SK-N-SH (cell line): ENCODE measurements at regions not wholly inside any gene's neighbourhood (a gene's known extent, or its start where the extent isn't known, plus 50 kb on each side); places are given as distances from the start of the nearest gene placed in this dataset.

Experiments
- CTCF ChIA-PET: fragments of 300-600, 350-600 bp; formaldehyde crosslinking; extraction: SDS; loops from one replicate; lab custom pipeline; 2021; lab: Yijun Ruan, JAX
- POLR2A ChIA-PET: fragments of 350-600 bp; sonication (Branson Sonifier 250); formaldehyde crosslinking; extraction: SDS; loops from one replicate; lab custom pipeline; 2020; ENCODE audit warnings: antibody characterized with exemption, inconsistent platforms; lab: Yijun Ruan, JAX
- DNase-seq: peaks from one replicate; pipeline ENCODE4 v3.0.0; 2012
- H2AFZ ChIP-seq: fragments of 200-600 bp; sonication (generic); 2 replicates; pipeline ENCODE4 v1.8.1; 2016; ENCODE audit warnings: antibody characterized with exemption, mild to moderate bottlenecking, low read depth
- H3F3A ChIP-seq: fragments of 200-600 bp; sonication (generic); replicated peaks from 2 replicates; pipeline ENCODE3; 2016; ENCODE audit warnings: antibody characterized with exemption, mild to moderate bottlenecking; ENCODE audit not compliant: insufficient read depth
- H3K27ac ChIP-seq, 2 experiments: fragments of 200-500 bp in 1 of 2; fragments of 200-600 bp in 1 of 2; sonication (Bioruptor generic) in 1 of 2; sonication (generic), shearing (Covaris generic) in 1 of 2; 2 replicates each; pipeline versions ENCODE4 v1.5.1 to v1.6.1; 2014 to 2016; ENCODE audit warnings: low read depth in 2 of 2, inconsistent platforms in 1 of 2, low read length in 1 of 2, mild to moderate bottlenecking in 1 of 2, mixed read lengths in 1 of 2
- H3K27me3 ChIP-seq: fragments of 200-600 bp; sonication (generic), shearing (Covaris generic); 2 replicates; pipeline ENCODE4 v1.6.1; 2016; ENCODE audit warnings: mixed run types; ENCODE audit not compliant: insufficient read depth
- H3K36me3 ChIP-seq, 2 experiments: fragments of 200-500 bp in 1 of 2; fragments of 200-600 bp in 1 of 2; sonication (Bioruptor generic) in 1 of 2; sonication (generic) in 1 of 2; replicated peaks in 1 of 2; 2 replicates each; pipeline versions ENCODE3 to v1.5.1; 2014 to 2016; ENCODE audit warnings: low read length in 1 of 2, mild to moderate bottlenecking in 1 of 2; ENCODE audit not compliant: insufficient read depth in 2 of 2, control insufficient read depth in 1 of 2
- H3K4me1 ChIP-seq, 2 experiments: fragments of 200-500 bp in 1 of 2; fragments of 200-600 bp in 1 of 2; sonication (Bioruptor generic) in 1 of 2; sonication (generic), shearing (Covaris generic) in 1 of 2; 2 replicates each; pipeline versions ENCODE4 v1.5.1 to v1.6.1; 2014 to 2016; ENCODE audit warnings: low read depth in 1 of 2, low read length in 1 of 2, mixed run types in 1 of 2; ENCODE audit not compliant: insufficient read depth in 2 of 2, control insufficient read depth in 1 of 2
- H3K4me2 ChIP-seq: fragments of 200-600 bp; sonication (generic), shearing (Covaris generic); 2 replicates; pipeline ENCODE4 v1.6.1; 2017; ENCODE audit warnings: mixed run types
- H3K4me3 ChIP-seq, 2 experiments: fragments of 200-500 bp in 1 of 2; fragments of 200-600 bp in 1 of 2; sonication (Bioruptor generic) in 1 of 2; sonication (generic), shearing (Covaris generic) in 1 of 2; 2 replicates each; pipeline versions ENCODE4 v1.5.1 to v1.8.1; 2014 to 2016; ENCODE audit warnings: low read depth in 2 of 2, inconsistent platforms in 1 of 2, low read length in 1 of 2, mild to moderate bottlenecking in 1 of 2, mixed read lengths in 1 of 2, moderate library complexity in 1 of 2
- H3K79me2 ChIP-seq: fragments of 200-600 bp; sonication (generic); 2 replicates; pipeline ENCODE4 v1.8.1; 2017; ENCODE audit warnings: mild to moderate bottlenecking; ENCODE audit not compliant: insufficient read depth
- H3K9ac ChIP-seq: fragments of 200-600 bp; sonication (generic); 2 replicates; pipeline ENCODE4 v1.6.1; 2017; ENCODE audit warnings: mixed run types
- H3K9me2 ChIP-seq: fragments of 200-600 bp; sonication (generic); 2 replicates; pipeline ENCODE4 v1.6.1; 2017; ENCODE audit warnings: mixed run types
- H3K9me3 ChIP-seq: fragments of 200-600 bp; sonication (generic); 2 replicates; pipeline ENCODE4 v1.6.1; 2017; ENCODE audit warnings: mixed run types, mild to moderate bottlenecking, moderate library complexity
- H4K20me1 ChIP-seq: fragments of 200-600 bp; sonication (generic); 2 replicates; pipeline ENCODE4 v1.6.1; 2017; ENCODE audit warnings: mild to moderate bottlenecking, mixed run types; ENCODE audit not compliant: insufficient read depth
- ELF1 ChIP-seq: IDR thresholded peaks from 2 replicates; pipeline ENCODE4 v1.4.0; 2012
- EP300 ChIP-seq, 2 experiments: IDR thresholded peaks; 2 replicates each; pipeline versions ENCODE4 v1.4.0 to v1.6.1; 2012; ENCODE audit warnings: borderline replicate concordance in 1 of 2, low read depth in 1 of 2, low read length in 1 of 2
- EZH2phosphoT487 ChIP-seq: fragments of 200-600 bp; sonication (generic); IDR thresholded peaks from 2 replicates; pipeline ENCODE4 v1.6.1; 2017; ENCODE audit warnings: low read depth, mixed run types, mild to moderate bottlenecking, antibody characterized with exemption, moderate library complexity, borderline replicate concordance
- FOXJ3 ChIP-seq: sonication (generic); formaldehyde crosslinking; IDR thresholded peaks from 2 replicates; pipeline ENCODE4 v1.5.1; 2020; ENCODE audit warnings: mild to moderate bottlenecking, missing genetic modification reagents
- FOXM1 ChIP-seq: IDR thresholded peaks from 2 replicates; pipeline ENCODE4 v1.4.0; 2012; ENCODE audit warnings: low read depth, mild to moderate bottlenecking
- MXI1 ChIP-seq: IDR thresholded peaks from 2 replicates; pipeline ENCODE4 v1.6.1; 2012; ENCODE audit warnings: mild to moderate bottlenecking, low read depth, low read length, improper control_type of control experiment
- NFIC ChIP-seq: IDR thresholded peaks from 2 replicates; pipeline ENCODE4 v1.4.0; 2012; ENCODE audit warnings: borderline replicate concordance
- NRF1 ChIP-seq: IDR thresholded peaks from 2 replicates; pipeline ENCODE4 v1.6.1; 2012; ENCODE audit warnings: low read depth, mild to moderate bottlenecking, low read length
- POLR2AphosphoS5 ChIP-seq: IDR thresholded peaks from 2 replicates; pipeline ENCODE4 v1.6.1; 2012; ENCODE audit warnings: low read depth, low read length
- RCOR1 ChIP-seq: fragments of 150-350 bp; IDR thresholded peaks from 2 replicates; pipeline ENCODE4 v1.6.1; 2017; ENCODE audit warnings: antibody characterized with exemption, low read length
- RFX5 ChIP-seq: IDR thresholded peaks from 2 replicates; pipeline ENCODE4 v1.6.1; 2012; ENCODE audit warnings: mild to moderate bottlenecking, improper control_type of control experiment, low read length
- RXRA ChIP-seq: IDR thresholded peaks from 2 replicates; pipeline ENCODE4 v1.4.0; 2012; ENCODE audit warnings: low read depth, mild to moderate bottlenecking, borderline replicate concordance
- SIN3A ChIP-seq: IDR thresholded peaks from 2 replicates; pipeline ENCODE4 v1.6.1; 2012; ENCODE audit warnings: low read depth, mild to moderate bottlenecking, low read length, moderate library complexity, borderline replicate concordance
- SMC3 ChIP-seq: IDR thresholded peaks from 2 replicates; pipeline ENCODE4 v1.6.1; 2012; ENCODE audit warnings: low read depth, low read length, improper control_type of control experiment
- TAF1 ChIP-seq: IDR thresholded peaks from 2 replicates; pipeline ENCODE4 v1.6.1; 2012; ENCODE audit warnings: low read depth, mild to moderate bottlenecking, low read length, moderate library complexity, borderline replicate concordance
- TCF12 ChIP-seq: IDR thresholded peaks from 2 replicates; pipeline ENCODE4 v1.4.0; 2012
- TEAD4 ChIP-seq: IDR thresholded peaks from 2 replicates; pipeline ENCODE4 v1.4.0; 2012; ENCODE audit warnings: mild to moderate bottlenecking, borderline replicate concordance; ENCODE audit not compliant: insufficient read depth
- YY1 ChIP-seq: IDR thresholded peaks from 2 replicates; pipeline ENCODE4 v1.4.0; 2012; ENCODE audit warnings: low read depth, mild to moderate bottlenecking
- WGBS: methylation state at CpG from one replicate; pipeline ENCODE4 v1.1.6; 2017; ENCODE audit warnings: low lambda C conversion rate; 5-methylcytosine and 5-hydroxymethylcytosine counted together
- TF ChIP-seq, protein P1 (sequence below): fragments of 150-350 bp; IDR thresholded peaks from 2 replicates; pipeline ENCODE4 v1.6.1; 2016; ENCODE audit warnings: mild to moderate bottlenecking, low read depth, low read length
- TF ChIP-seq, protein P2 (sequence below): IDR thresholded peaks from 2 replicates; pipeline ENCODE4 v1.4.0; 2012; ENCODE audit warnings: low read depth, borderline replicate concordance
- TF ChIP-seq, protein P3 (sequence below): IDR thresholded peaks from 2 replicates; pipeline ENCODE4 v1.4.0; 2012; ENCODE audit warnings: low read depth
- TF ChIP-seq, protein P4 (sequence below): fragments of 200-600 bp; sonication (generic); IDR thresholded peaks from 2 replicates; pipeline ENCODE4 v1.6.1; 2017; ENCODE audit warnings: antibody characterized with exemption, mild to moderate bottlenecking, moderate library complexity

DNA sequence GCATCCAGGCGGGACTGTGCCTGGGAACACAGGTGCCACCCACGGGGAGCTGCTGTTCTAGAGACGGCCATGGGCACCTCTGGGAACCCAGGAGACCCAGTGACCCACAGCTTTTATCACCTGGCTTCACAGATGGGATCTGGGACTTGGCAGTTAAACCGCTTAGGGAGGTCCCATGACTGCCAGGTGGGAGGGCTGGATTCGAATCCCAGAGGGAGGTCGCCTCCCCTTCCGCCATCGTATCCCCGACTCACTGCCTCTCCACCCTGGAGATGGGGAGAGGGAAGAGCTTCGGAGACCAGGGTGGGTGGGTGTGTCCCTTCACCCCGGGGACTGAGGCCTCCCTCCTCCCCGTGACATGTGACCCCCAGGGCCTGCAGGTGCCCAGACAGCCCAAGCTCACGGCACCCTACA, 169.4 kb downstream of the RTP5 start:
- no peak overlapping the region for H2AFZ ChIP-seq
- no peaks in the 10 kb centered on the region for H4K20me1 ChIP-seq
- H3K9me2 ChIP-seq, result no peaks in the 10 kb centered on the region
- no peaks in the 10 kb centered on the region for H3K36me3 ChIP-seq
- no peaks in the 10 kb centered on the region for H3K79me2 ChIP-seq
- H3K27ac ChIP-seq, result no peak overlapping the region
- no peak overlapping the region for H3K4me2 ChIP-seq
- H3K27me3 ChIP-seq, result no peaks in the 10 kb centered on the region; the same call in none of the 2 replicates
- no peak for DNase-seq
- POLR2A ChIA-PET, result no interaction called here
- WGBS, result 33% methylated on average over 7 of the region's 13 CpGs
- H3K9ac ChIP-seq, result no peak overlapping the region
- H3F3A ChIP-seq, result no peaks in the 10 kb centered on the region
- TF ChIP-seq ELF1 (no peak), RXRA (no peak), NFIC (no peak), TAF1 (no peak), TCF12 (no peak)
- TF ChIP-seq, protein P1, sequence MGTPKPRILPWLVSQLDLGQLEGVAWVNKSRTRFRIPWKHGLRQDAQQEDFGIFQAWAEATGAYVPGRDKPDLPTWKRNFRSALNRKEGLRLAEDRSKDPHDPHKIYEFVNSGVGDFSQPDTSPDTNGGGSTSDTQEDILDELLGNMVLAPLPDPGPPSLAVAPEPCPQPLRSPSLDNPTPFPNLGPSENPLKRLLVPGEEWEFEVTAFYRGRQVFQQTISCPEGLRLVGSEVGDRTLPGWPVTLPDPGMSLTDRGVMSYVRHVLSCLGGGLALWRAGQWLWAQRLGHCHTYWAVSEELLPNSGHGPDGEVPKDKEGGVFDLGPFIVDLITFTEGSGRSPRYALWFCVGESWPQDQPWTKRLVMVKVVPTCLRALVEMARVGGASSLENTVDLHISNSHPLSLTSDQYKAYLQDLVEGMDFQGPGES, result no peak
- TF ChIP-seq, protein P2, sequence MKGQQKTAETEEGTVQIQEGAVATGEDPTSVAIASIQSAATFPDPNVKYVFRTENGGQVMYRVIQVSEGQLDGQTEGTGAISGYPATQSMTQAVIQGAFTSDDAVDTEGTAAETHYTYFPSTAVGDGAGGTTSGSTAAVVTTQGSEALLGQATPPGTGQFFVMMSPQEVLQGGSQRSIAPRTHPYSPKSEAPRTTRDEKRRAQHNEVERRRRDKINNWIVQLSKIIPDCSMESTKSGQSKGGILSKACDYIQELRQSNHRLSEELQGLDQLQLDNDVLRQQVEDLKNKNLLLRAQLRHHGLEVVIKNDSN, result no peak
- H3K9me3 ChIP-seq, result no peaks in the 10 kb centered on the region
- CTCF ChIA-PET, result no interaction called here
- no peak overlapping the region for H3K4me3 ChIP-seq
- H3K4me1 ChIP-seq, result no peaks in the 10 kb centered on the region

DNA sequence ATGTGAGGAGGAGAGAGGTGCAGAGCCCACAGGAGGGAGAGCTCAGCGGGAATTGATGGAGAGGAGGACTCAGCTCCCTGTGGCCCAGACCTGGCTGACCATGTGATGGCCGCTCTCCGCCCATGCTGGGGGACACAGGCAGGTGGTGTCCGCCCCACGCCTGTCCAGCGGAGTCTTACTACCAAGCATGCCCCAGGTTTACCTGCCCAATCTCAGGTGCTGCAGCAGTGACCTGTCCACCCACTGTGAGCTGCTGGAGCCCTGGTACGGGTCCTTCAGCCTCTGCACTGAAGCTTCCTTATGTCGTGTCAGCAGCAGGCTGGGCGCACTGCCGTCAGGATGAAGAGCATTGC, 170.8 kb downstream of the RTP5 start:
- Histone ChIP-seq H3K9ac (no peak overlapping the region), H3K79me2 (no peaks in the 10 kb centered on the region), H3K9me3 (no peaks in the 10 kb centered on the region), H4K20me1 (no peaks in the 10 kb centered on the region), H3F3A (no peaks in the 10 kb centered on the region), H3K36me3 (no peaks in the 10 kb centered on the region), H2AFZ (no peak overlapping the region), H3K27me3 (no peaks in the 10 kb centered on the region; the same call in 1 of the 2 replicates), H3K4me2 (no peak overlapping the region), H3K27ac (no peak overlapping the region), H3K4me1 (no peaks in the 10 kb centered on the region), H3K4me3 (no peak overlapping the region), H3K9me2 (no peaks in the 10 kb centered on the region)
- ChIA-PET CTCF (interaction anchor here (0.8 kb wide), 1 partner anchor 89 kb away, joined by 3 read pairs; no protein-coding TSS in a partner anchor), POLR2A (no interaction called here)
- TF ChIP-seq RXRA, result no peak
- TF ChIP-seq RFX5, result no peak
- no peak for TF ChIP-seq POLR2AphosphoS5
- no peak for TF ChIP-seq EZH2phosphoT487
- TF ChIP-seq TEAD4, result no peak
- TF ChIP-seq TAF1, result no peak
- no peak for TF ChIP-seq YY1
- no peak for TF ChIP-seq FOXJ3 (CRISPR knock-in tag)
- no peak for TF ChIP-seq RCOR1
- TF ChIP-seq NRF1, result no peak
- TF ChIP-seq, protein P3, sequence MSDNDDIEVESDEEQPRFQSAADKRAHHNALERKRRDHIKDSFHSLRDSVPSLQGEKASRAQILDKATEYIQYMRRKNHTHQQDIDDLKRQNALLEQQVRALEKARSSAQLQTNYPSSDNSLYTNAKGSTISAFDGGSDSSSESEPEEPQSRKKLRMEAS, result no peak
- no peak for TF ChIP-seq TCF12
- TF ChIP-seq, protein P4, sequence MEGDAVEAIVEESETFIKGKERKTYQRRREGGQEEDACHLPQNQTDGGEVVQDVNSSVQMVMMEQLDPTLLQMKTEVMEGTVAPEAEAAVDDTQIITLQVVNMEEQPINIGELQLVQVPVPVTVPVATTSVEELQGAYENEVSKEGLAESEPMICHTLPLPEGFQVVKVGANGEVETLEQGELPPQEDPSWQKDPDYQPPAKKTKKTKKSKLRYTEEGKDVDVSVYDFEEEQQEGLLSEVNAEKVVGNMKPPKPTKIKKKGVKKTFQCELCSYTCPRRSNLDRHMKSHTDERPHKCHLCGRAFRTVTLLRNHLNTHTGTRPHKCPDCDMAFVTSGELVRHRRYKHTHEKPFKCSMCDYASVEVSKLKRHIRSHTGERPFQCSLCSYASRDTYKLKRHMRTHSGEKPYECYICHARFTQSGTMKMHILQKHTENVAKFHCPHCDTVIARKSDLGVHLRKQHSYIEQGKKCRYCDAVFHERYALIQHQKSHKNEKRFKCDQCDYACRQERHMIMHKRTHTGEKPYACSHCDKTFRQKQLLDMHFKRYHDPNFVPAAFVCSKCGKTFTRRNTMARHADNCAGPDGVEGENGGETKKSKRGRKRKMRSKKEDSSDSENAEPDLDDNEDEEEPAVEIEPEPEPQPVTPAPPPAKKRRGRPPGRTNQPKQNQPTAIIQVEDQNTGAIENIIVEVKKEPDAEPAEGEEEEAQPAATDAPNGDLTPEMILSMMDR, result no peak
- no peak for TF ChIP-seq SIN3A
- TF ChIP-seq FOXM1, result no peak
- TF ChIP-seq MXI1, result no peak
- TF ChIP-seq EP300 (IDR thresholded peaks at IDR 0.05; ENCODE audit: borderline replicate concordance in 1 of 2, low read depth in 1 of 2, low read length in 1 of 2), result no peak
- TF ChIP-seq SMC3, result no peak
- 18% methylated on average over 4 of the region's 10 CpGs for WGBS
- DNase-seq, result no peak
